GM12872 (cell line): ENCODE measurements at regions not wholly inside any gene's neighbourhood (a gene's known extent, or its start where the extent isn't known, plus 50 kb on each side); places are given as distances from the start of the nearest gene placed in this dataset.

Source experiments
- TF ChIP-seq, protein P1 (sequence below): IDR thresholded peaks from 3 replicates; pipeline ENCODE4 v1.5.1; 2011; ENCODE audit warnings: low read depth, mild to moderate bottlenecking, low read length, moderate library complexity; ENCODE audit not compliant: insufficient read depth

DNA sequence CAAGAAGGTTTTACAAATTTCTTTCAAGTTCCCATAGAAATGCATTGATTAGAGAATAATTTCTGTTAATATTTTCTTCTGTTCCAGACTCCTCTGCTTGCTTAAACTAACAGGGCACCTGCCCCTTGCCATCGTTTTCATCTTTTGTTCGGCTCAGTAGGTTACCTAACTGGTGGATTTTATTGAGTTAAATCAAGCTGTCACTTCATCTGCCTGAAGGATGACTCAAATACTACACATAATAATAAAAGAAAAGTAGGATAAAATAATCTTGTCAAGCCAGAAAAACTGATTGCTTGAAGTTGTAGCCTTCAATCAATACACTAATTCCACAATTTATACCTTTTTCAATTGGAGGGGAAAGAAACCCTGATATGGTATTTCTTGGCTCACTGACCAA is 234.0 kb downstream of the NR4A2 start:
- TF ChIP-seq, protein P1, sequence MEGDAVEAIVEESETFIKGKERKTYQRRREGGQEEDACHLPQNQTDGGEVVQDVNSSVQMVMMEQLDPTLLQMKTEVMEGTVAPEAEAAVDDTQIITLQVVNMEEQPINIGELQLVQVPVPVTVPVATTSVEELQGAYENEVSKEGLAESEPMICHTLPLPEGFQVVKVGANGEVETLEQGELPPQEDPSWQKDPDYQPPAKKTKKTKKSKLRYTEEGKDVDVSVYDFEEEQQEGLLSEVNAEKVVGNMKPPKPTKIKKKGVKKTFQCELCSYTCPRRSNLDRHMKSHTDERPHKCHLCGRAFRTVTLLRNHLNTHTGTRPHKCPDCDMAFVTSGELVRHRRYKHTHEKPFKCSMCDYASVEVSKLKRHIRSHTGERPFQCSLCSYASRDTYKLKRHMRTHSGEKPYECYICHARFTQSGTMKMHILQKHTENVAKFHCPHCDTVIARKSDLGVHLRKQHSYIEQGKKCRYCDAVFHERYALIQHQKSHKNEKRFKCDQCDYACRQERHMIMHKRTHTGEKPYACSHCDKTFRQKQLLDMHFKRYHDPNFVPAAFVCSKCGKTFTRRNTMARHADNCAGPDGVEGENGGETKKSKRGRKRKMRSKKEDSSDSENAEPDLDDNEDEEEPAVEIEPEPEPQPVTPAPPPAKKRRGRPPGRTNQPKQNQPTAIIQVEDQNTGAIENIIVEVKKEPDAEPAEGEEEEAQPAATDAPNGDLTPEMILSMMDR = no peak

DNA sequence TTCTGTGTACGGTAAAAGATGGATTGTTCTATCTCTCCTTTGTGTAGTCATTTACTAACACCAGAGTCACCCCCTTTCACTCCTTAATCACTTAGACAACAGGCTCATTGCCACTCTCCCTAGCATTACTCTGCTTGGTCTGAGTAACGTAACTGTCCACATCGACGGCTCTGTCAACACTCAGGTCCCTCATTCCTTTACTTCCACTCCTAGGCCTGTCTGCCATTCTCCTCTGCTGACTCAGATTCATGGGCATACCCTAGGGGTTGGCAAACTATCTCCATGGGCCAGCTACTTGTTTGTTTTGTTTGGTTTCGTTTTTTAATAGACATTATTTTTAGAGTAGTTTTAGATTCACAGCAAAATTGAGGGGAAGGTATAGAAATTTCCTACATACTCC is 243.9 kb downstream of the NR4A2 start:
- TF ChIP-seq, protein P1 = no peak

DNA sequence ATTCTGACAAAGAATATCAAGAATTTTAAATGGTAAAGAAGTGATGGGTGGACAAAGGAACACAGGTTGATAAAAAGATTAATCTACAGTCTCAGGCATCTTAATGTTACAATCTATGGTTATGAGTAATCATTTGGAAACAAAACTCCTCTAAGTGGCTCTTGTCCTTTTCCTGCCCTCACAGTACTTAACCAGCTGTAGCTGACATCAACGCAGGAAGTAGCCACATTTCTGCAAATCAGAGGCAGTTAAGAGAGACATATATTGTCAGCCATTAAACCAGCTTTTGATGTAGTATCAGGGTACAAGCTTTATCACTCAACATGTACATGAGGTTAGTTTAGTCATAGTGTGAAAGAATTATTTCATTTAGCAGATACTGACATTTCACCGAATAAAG is 244.6 kb downstream of the NR4A2 start:
- TF ChIP-seq, protein P1 = no peak

DNA sequence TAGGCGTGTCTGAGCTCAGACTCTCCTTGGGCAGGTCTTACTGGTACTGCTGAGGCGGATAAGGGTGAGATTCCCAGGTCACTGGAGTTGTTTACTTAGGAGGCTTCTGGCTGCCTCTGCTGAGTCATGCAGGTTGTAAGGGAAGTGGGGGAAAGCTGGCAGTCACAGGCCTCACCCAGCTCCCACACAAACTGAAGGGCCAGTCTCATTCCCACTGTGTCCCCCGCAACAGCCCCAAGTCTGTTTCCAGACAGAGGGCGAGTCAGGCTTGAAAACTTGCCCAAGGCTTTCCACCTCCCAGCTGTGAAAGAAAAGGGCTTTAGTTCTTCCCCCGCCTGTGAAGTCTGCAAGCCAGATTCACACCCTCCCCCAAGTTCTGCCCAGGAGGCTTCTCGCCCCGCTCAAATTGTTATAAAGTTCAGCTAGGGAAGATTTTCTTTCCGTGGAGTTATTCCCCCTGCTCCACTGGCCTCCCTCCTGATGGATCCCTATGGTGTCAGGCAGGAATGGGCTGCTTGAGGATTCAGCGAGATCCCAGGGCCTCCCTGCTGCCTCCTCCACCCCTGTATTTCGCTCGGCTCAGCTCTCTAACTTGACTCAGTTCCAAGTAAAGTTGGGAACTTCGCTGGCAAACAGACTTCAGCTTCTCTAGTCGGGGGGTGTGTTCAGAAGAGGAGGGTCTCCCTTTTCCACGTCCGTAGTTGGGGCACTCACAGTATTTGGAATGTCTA is 248.6 kb downstream of the NR4A2 start:
- TF ChIP-seq, protein P1 = no peak

DNA sequence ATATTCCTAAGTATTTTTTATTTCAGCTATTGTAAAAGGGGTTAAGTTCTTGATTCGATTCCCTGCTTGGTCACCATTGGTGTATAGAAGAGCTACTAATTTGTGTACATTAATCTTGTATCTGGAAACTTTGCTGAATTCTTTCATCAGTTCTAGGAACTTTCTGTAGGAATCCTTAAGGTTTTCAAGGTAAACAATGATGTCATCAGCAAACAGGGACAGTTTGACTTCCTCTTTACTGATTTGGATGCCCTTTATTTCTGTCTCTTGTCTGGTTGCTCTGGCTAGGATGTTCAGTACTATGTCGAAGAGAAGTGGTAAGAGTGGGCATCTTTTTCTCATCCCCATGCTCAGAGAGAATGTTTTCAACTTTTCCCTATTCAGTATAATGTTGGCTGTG is 252.7 kb downstream of the NR4A2 start:
- TF ChIP-seq, protein P1 = no peak

DNA sequence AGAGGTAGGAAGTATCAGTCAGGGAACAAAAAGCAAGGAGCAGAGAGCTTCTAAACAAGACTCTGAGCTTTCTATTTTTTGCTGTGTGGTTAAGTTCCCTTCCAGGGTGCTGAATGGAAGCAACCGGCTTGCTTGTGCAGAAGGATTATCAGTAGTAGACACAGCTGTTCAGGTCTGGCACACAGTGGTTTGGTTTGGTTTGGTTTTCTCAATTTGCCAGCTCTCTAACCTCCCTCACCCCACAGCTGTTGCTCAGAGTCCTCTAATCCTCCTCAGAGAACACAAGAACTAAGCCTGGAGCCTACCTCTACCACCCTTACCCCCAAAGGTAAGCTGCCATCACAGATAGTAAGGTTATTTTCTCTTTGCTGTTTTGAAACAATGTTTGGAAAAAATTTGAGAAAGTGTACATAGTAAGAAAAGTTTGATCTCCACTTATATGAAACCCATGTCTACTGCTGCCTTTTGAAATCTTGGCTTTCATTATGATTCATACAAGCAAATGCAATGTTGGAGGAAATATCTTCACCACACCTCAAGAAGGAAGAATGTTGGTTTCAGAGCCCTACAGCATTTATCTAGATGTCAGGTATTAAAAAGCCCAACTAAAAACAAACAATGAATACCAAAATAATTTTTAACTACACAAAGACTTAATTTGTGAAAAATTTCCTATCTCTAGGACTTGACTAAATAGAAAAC is 255.3 kb downstream of the NR4A2 start:
- TF ChIP-seq, protein P1 = no peak

DNA sequence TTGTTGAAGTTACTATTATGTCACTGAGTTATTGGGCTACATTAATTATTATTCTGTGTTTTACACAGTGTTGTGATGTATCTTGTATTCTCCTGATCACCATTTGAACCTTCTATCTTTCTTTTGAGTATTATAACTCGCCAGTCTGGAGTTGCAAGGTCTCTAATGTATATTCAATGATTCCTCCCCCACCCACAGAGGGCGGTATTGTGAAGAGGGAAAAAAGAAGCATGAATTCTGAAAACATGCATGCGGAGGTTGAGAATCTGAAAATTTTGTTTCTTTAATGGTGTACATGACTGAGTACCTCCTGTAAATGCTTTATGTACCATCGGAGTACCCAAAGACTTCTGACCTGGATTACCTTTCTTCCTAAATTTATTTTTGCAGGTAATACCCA is 266.6 kb downstream of the NR4A2 start:
- TF ChIP-seq, protein P1 = no peak
